B cell (primary cell): ENCODE measurements at regions not wholly inside any gene's neighbourhood (a gene's known extent, or its start where the extent isn't known, plus 50 kb on each side); places are given as distances from the start of the nearest gene placed in this dataset.

Experiments used
- EZH2 ChIP-seq: IDR thresholded peaks from 2 replicates; pipeline ENCODE4 v1.6.1; 2012; ENCODE audit warnings: borderline replicate concordance, low read depth, mild to moderate bottlenecking, moderate library complexity, low read length; ENCODE audit not compliant: insufficient read depth, poor library complexity, severe bottlenecking
- TF ChIP-seq, protein P1 (sequence below): fragments of 200-600 bp; IDR thresholded peaks from one replicate; pipeline ENCODE4 v1.8.0; 2022; ENCODE audit warnings: antibody characterized with exemption, mild to moderate bottlenecking

DNA sequence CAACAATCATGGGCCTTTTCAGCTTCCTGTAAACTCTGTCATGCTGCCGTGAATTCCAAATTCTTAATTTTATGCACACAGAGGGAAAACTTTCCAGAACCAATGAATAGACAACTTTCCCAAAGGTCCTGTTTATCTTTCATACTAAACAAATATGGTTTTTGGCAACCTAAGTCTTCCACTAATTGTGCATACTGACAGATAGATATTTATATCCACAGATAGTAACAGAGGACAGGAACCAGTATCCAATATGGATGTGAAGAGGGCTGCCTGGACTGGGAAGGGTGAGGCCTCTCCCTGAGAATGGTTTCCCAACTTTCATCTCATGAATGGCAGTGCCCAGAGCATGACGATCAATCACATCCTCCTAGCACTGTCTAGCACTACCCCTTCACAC, 80.4 kb downstream of the MRPL57 start:
- TF ChIP-seq, protein P1, sequence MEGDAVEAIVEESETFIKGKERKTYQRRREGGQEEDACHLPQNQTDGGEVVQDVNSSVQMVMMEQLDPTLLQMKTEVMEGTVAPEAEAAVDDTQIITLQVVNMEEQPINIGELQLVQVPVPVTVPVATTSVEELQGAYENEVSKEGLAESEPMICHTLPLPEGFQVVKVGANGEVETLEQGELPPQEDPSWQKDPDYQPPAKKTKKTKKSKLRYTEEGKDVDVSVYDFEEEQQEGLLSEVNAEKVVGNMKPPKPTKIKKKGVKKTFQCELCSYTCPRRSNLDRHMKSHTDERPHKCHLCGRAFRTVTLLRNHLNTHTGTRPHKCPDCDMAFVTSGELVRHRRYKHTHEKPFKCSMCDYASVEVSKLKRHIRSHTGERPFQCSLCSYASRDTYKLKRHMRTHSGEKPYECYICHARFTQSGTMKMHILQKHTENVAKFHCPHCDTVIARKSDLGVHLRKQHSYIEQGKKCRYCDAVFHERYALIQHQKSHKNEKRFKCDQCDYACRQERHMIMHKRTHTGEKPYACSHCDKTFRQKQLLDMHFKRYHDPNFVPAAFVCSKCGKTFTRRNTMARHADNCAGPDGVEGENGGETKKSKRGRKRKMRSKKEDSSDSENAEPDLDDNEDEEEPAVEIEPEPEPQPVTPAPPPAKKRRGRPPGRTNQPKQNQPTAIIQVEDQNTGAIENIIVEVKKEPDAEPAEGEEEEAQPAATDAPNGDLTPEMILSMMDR: no peak
- TF ChIP-seq EZH2: no peak
